ENCODE measurements at regions not wholly inside any gene's neighbourhood (a gene's known extent, or its start where the extent isn't known, plus 50 kb on each side); places are given as distances from the start of the nearest gene placed in this dataset.
"Not testable (repeated sequence)": the region's sequence is repeated elsewhere in the genome, so short reads cannot be mapped to it uniquely, and the experiment has no call there.

- DNase-seq, result no peak
Observed at GRCh38 chr6:109255087-109255486, 127.2 kb downstream of the CD164 start.

- no peak for DNase-seq
Observed at GRCh38 chr6:109253366-109253765, 128.9 kb downstream of the CD164 start.

DNA sequence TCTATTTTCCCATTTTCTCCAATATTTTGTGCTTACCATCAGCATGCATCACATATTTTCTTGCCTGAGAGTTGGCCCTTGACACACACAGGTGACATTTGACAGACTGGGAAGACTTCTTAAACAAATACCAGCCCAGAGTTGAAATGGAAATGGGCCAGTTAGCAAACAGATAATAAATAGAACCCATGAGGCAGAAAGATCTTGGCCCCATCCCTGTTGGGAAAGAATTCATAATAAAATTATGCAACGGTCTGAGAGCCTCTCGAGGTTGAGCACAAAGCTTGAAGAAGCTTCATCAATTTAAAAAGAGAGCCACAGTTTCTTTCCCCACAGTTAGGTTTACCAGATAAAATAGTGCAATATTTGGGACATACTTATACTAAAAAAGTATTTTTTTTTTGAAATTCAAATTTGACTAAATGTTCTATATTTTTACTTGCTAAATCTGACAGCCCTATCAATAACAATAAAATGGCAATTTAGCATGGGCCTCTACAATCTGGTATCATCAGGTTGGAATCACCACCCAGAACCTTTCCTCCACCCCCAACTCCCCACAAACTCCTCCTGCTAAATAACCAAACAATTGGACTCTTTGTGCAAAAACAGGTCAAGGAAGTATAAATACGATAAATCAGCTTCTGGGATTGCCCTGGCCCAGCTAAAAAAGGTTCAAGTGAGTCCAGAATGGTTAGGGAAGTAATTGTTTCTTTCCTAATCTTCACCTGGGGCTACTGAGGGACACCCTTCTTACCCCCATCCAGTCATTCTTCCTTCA is 129.8 kb downstream of the CD164 start:
- no peak for DNase-seq

GRCh38 chr6:109251839-109252238 is 130.4 kb downstream of the CD164 start:
- DNase-seq, result no peak

GRCh38 chr6:109250544-109251156 is 131.6 kb downstream of the CD164 start:
- not testable (repeated sequence) for DNase-seq

DNA sequence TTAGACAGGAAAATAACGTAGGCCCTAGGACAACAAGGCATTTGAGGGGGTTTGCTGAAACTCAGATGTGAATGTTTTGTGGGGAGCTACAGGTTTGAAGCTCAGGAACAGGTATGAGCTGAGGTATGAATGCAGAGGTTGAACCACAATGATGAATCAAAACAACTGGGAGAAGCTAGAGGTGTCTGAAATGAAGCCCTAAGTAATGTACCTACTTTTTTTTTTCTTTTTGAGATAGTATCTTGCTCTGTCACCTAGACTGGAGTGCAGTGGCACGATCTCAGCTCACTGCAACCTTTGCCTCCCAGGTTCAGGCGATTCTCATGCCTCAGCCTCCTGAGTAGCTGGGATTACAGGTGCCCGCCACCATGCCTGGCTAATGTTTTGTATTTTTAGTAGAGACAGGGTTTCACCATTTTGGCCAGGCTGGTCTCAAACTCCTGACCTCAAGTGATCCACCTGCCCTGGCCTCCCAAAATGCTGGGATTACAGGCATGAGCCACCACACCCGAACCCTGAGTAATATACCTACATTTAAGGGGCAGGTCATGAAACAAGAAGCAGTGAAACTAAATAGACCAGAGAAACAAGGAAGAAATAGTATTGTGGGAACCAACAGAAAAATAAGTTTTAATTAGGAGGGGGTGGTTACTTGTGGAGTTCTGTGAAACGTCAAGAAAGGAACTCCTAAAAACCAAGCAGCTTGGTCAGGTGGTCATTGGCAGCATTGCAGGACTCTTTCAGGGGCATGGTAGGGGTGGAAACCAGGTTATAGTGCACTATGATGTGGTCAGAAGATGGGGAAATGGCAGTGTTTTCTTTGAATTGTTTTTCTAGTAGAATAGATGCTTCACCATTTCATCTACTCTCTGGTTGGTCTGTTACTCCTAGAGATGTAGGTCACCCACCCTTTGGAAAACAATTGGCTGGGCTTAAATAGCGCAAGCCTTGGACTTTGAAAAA is 138.1 kb downstream of the CD164 start:
- no peak for DNase-seq

DNA sequence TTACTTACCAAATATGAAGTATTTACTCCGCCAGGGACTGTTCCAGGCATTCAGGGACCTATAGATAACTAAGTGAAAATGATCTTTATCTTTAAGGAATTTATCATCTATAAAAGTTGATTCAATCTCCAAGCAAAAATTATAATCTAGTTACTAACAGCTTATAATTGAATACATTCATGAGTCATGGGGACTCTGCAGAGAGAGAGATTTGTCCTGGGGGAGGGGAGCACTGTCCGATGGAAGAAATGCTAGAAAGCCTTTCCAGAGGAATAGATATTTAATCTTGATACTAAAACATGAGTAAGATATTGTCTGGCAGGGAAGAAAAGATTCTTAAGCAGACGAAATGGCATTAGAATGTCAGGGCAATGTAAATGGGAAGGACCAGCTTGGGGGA is 139.3 kb downstream of the CD164 start:
- DNase-seq, result no peak

DNA sequence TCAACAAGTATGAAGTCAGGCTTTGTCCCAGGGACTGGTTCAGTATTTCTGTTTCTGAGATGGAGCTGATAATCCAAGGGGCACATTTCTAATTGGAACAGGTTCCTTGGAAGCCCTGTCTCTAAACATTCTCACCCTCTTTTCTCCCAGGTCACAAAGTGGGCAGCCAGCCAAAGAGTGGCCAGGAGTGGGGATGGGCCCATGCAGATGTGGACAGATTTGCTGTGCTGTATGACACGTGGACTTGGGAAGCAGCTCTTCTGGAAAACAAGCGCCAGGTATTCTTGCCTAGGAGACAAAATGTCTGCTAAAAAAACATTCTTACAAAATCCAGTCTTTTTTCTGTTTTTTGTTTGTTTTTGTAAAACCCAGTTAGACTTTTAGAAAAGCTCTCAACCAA is 140.2 kb downstream of the CD164 start:
- DNase-seq, result no peak

DNA sequence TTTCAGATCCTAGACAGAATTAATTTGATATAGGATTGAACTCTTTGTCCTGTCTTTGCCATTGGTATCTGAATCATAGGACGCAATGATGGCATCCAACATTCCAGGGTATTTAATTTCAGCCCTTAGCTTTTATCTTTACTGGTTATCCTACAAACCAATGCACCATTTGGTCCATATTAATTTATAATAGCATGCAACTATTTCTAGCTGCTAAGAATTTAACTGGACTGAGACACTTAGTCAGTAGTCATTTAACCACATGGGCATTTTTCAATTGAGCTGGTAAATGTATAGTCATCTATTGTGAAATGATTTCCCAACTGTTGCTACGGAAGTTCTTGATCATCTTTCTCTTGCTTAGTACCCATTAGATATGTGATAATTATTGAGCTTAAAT is 141.1 kb downstream of the CD164 start:
- DNase-seq, result no peak

- DNase-seq, result no peak
Observed at GRCh38 chr6:109240370-109241084, 141.7 kb downstream of the CD164 start.

GRCh38 chr6:109239651-109240321 is 142.5 kb downstream of the CD164 start:
- no peak for DNase-seq

- DNase-seq, result peak in 2 of 56 donors; percentile 2 to 13
Observed at GRCh38 chr6:109239160-109239559, 143.1 kb downstream of the CD164 start.

- DNase-seq, result no peak
Observed at GRCh38 chr6:109238396-109238795, 143.1 kb downstream of the CEP57L1 start.

GRCh38 chr6:109237986-109238329 is 142.7 kb downstream of the CEP57L1 start:
- DNase-seq, result no peak

DNA sequence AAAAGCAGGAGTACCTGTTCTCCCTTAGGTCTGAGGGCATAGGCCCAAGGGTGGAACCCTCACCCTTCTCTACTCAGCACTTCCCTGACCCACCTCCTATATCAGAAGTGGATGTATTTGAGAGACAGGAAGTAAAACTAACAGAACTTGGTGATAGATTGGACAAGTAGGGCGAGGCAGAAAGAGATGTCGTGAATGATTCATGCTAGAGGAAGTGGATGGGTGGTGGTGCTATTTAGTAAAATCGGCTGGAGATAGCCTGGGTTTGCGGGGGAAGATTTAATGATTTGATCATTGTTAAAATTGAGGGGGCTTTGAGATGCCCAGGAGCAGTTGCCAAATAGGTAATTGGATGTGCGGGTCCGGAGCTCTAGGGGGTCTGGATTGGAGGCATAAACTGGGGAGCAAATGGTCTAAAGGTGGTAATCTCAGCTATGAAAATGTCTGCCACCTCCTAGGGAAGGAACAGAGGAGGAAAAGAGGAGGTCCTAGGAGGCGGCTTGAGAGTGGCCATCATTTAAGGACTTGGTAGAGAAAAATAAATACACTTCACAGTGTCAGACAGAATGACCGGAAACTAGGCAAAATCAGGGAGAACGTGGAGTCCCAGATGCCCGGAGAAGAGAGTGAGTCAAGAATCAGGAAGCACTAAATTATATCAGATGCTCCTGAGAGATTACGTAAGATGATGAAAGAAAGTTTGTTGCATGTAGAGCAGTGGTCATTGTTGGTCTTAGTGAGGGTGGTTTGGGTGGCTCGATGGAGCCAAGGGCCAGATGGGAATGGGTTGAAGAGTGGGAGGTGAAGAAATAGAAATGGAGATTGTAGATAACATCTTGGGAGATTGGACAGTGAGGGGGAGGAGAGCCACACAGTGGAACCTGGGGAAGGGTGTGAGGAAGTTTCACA is 142.0 kb downstream of the CEP57L1 start:
- DNase-seq, result no peak

DNA sequence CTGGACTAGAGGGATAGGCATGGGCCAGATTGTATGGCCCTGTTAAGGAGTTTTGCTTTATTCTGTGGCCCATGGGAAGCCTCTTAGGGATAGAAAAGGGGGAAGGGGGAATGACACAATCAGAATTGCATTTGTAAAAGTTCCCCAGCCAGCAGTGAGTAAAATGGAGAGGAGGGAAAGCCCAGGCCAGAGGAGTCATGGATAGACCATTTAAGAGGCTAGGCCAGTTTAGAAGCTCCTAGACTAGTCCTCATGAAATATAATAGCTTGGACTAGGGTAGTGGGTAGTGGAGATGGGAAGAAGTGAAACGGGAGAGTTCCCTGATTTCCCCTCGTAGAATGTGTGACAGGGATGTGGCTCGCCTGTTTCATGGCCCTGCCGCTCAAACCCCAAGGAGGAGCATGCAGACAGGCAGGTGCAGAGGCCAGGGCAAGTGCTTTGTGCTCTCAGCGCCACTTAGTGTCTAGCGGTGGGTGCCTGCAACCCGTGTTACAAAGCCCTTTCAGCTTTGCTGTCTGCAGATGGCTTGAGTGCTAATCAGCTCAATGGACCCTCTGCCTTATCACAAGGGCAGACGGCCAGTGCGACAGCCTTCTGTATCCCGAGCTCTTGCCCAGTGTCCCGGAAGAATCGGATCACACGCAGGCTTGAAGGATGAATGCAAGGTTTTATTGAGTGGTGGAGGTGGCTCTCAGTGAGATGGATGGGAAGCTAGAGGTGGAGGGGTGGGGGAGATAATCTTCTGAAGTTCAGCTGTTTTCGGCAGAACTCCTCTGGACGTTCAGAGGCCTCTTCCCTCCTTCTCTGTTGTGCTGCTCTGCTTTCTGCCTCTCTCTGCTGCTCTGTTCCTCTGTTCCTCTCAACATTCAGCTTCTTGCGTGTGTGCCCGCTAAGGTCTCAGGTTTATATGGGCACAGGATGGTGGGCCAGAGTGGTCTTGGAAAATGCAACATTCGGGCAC is 141.1 kb downstream of the CEP57L1 start:
- peak in 22 of 56 donors; percentile 2 to 56 (median 20) for DNase-seq

- no peak for DNase-seq
Observed at GRCh38 chr6:109235481-109236038, 140.3 kb downstream of the CEP57L1 start.

GRCh38 chr6:109230453-109230852 is 135.1 kb downstream of the CEP57L1 start:
- no peak for DNase-seq

All from amygdala (tissue), 56 donors.